C4-2B (cell line): ENCODE measurements at regions not wholly inside any gene's neighbourhood (a gene's known extent, or its start where the extent isn't known, plus 50 kb on each side); places are given as distances from the start of the nearest gene placed in this dataset.
"Not testable (repeated sequence)": the region's sequence is repeated elsewhere in the genome, so short reads cannot be mapped to it uniquely, and the experiment has no call there.

ENCODE experiments used
- H3K27ac ChIP-seq: fragments of 450-650 bp; 2 replicates; pipeline ENCODE4 v1.5.1; 2017
- ZFX ChIP-seq: fragments of 450-650 bp; IDR thresholded peaks from 2 replicates; pipeline ENCODE4 v1.6.1; 2017
- TF ChIP-seq, protein P1 (sequence below): fragments of 450-650 bp; conservative IDR thresholded peaks from 2 replicates; pipeline ENCODE4 v1.5.1; 2017; ENCODE audit warnings: mild to moderate bottlenecking

DNA sequence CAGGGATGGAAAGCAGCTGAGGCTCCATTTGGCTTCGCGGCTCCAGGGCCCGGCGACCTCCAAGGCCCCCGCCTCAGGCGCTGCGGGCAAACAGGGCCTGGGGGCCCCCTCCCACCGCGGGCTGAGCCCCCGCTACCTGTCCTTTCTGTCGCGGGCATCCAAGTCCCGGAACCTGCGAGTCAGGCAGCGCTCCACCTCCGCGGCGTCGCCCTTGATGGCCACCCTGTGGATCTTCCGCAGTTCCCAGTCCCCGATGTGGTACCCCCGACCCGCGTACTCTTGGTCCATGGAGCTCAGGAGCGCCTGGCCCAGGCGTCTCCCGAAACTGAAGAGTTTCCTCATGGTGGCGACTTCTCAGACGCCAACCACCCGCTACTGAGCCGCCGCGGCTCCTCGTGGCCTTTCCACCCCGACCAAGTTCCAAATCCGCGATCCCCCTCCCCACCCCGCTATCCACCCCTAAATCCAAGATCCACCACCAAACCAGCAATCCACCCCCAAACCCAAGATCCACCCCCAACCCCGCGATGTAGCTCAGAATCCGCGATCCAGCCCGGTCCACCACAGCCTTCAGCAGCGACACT is 86.5 kb upstream of the CCDC180 start:
- no peak overlapping the region for H3K27ac ChIP-seq
- no peak for TF ChIP-seq ZFX
- TF ChIP-seq, protein P1, sequence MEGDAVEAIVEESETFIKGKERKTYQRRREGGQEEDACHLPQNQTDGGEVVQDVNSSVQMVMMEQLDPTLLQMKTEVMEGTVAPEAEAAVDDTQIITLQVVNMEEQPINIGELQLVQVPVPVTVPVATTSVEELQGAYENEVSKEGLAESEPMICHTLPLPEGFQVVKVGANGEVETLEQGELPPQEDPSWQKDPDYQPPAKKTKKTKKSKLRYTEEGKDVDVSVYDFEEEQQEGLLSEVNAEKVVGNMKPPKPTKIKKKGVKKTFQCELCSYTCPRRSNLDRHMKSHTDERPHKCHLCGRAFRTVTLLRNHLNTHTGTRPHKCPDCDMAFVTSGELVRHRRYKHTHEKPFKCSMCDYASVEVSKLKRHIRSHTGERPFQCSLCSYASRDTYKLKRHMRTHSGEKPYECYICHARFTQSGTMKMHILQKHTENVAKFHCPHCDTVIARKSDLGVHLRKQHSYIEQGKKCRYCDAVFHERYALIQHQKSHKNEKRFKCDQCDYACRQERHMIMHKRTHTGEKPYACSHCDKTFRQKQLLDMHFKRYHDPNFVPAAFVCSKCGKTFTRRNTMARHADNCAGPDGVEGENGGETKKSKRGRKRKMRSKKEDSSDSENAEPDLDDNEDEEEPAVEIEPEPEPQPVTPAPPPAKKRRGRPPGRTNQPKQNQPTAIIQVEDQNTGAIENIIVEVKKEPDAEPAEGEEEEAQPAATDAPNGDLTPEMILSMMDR: no peak

DNA sequence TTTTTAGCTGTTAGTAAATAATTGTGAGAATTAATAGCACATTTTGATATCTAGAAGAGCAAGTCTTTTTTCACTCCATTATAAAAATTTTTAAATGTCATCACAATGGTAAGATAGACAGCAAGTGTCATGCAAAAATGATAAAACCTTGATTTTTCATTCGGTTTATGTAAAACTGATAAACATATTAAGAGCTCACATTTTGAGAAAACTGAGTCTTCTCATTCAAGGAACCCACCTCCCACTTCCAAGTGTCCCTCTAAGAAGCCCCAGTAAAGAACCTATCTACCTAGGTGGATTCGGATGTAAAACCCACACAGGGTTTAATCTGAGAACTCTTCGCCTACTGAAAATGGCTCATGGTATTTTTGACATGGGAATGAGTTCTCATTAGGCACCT is 87.1 kb upstream of the CCDC180 start:
- not testable (repeated sequence) for H3K27ac ChIP-seq

DNA sequence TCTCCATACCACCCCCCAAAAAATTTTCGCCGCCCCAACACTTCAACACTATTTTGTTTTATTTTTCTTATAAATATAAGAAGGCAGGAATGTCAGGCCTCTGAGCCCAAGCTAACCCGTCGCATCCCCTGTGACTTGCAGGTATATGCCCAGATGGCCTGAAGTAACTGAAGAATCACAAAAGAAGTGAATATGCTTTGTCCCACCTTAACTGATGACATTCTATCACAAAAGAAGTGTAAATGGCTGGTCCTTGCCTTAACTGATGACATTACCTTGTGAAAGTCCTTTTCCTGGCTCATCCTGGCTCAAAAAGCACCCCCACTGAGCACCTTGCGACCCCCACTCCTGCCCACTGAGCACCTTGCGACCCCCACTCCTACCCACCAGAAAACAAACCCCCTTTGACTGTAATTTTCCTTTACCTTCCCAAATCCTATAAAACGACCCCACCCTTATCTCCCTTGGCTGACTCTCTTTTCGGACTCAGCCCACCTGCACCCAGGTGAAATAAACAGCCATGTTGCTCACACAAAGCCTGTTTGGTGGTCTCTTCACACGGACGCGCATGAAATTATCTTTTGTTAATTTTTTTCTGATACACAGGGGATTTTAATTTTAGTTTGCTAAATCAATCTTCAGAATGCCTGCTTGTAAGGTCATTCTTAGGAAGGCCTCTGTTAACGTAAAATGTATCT is 87.9 kb upstream of the CCDC180 start:
- not testable (repeated sequence) for H3K27ac ChIP-seq

DNA sequence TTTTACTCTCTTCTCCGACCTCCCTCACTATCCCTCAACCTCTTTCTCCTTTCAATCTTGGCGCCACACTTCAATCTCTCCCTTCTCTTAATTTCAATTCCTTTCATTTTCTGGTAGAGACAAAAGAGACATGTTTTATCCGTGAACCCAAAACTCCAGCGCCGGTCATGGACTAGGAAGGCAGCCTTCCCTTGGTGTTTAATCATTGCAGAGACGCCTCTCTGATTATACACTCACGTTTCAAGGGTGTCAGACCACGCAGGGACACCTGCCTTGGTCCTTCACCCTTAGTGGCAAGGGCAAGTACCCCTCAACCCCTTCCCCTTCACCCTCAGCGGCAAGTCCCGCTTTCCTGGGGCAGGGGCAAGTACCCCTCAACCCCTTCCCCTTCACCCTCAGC is 92.3 kb upstream of the CCDC180 start:
- not testable (repeated sequence) for H3K27ac ChIP-seq

DNA sequence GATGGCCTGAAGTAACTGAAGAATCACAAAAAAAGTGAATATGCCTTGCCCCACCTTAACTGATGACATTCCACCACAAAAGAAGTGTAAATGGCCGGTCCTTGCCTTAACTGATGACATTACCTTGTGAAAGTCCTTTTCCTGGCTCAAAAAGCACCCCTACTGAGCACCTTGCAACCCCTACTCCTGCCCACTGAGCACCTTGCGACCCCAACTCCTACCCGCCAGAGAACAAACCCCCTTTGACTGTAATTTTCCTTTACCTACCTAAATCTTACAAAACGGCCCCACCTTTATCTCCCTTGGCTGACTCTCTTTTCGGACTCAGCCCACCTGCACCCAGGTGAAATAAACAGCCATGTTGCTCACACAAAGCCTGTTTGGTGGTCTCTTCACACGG is 92.9 kb upstream of the CCDC180 start:
- not testable (repeated sequence) for H3K27ac ChIP-seq

DNA sequence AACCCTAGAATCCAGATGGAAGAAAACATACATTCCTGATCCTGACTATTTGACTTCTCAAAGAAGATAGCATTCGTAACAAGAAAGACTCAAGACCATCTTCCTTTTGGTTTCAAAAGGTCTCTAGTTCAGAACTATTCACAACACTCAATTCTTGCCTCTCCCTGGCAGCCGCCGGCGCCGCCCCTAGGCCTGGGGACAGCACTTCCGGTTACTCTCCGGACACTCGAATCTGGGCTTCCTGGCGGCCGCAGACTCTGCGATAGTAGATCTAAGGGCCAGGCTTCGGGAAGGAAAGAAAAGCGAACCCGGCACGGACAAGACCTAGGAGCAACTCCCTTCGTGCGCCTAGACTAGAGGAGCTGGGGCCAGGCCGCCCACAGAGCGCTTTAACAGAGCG is 107.8 kb upstream of the CCDC180 start:
- not testable (repeated sequence) for H3K27ac ChIP-seq

DNA sequence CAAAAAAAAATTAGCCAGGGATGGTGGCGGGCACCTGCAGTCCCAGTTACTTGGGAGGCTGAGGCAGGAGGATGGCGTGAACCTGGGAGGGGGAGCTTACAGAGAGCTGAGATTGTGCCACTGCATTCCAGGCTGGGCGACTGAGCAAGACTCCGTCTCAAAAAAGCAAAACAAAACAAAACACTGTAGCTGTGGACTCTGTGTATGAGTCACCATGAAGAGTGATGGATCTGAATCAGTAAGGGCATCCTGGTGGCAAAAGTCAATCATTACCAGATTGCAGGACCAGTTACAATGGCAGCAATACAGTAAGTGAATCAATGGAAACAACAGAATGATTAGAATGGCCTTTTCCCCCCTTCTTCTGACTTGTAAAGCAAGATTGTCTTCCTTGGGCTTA is 113.7 kb upstream of the CCDC180 start:
- not testable (repeated sequence) for H3K27ac ChIP-seq

DNA sequence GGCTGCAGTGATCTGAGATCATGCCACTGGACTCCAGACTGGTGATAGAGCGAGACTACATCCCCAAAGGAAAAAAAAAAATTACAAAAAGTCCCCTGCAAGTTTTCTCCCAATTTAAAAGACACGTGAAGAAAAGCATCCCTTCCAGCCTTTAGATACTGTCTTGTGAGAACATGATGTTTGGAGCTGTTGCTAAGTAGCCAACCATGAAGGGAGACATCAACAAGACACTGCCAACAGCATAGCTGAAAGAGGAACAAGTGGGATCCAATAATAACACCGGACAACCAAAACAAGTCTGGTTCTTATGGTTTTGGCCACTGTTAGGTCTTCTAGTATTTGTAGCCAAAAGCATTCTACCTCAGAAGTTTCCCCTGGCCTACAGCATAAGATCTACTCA is 118.9 kb upstream of the CCDC180 start:
- no peak overlapping the region for H3K27ac ChIP-seq
- TF ChIP-seq ZFX: no peak
- TF ChIP-seq, protein P1: no peak

DNA sequence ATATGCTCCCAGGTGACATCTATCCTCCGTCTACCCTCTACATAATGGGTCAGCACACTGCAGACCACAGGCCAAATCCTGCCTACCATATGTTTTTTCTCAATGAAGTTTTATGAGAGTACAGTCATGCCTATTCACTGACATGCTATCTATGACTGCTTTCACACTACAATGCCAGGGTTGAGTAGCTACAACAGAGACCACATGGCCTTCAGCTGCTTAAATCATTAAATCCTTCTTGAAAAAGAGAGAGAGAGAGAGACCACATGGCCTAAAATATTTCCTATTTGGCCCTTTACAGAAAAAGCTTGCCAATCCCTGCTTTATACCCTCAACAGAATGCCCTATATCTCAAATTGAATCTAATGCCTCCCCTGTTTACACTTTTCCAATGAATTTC is 119.8 kb upstream of the CCDC180 start:
- H3K27ac ChIP-seq: not testable (repeated sequence)

DNA sequence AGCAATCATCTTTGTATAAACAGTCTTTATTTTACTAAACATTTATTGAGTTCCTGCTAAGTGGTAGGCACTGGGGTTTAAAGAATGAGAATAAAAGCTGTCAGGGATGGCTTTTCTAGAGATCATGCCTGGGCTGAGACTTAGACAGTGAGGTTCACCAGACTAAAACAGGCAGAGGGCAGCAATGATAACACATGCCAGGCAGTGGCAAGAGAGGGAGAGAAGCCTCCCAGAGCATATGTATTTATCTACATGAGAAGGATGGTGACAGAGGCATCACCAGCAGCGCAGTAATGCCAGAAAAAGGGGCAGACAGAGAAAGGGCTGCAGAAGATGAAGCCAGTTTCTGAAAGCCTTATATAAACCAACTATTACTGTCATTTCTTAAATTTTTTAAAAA is 121.0 kb upstream of the CCDC180 start:
- H3K27ac ChIP-seq: no peak overlapping the region
- no peak for TF ChIP-seq ZFX
- TF ChIP-seq, protein P1: no peak

DNA sequence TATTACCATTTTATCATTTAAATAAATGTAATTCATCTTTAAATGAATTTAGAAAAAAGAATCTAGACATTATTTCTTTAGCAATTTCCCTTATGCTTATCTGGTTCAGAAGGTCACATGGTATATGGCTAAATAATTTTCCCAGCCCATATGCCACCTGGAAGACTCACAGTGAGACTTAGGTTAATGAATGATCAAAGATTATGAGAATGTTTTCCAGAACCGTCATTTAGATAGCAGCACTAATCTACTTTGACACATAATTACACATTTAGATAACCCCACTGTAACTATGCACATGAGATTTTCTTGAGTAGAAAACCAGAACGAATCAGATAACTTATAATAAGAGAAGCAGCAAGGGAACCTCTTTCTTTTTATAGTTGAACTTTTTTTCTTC is 124.9 kb upstream of the CCDC180 start:
- not testable (repeated sequence) for H3K27ac ChIP-seq

DNA sequence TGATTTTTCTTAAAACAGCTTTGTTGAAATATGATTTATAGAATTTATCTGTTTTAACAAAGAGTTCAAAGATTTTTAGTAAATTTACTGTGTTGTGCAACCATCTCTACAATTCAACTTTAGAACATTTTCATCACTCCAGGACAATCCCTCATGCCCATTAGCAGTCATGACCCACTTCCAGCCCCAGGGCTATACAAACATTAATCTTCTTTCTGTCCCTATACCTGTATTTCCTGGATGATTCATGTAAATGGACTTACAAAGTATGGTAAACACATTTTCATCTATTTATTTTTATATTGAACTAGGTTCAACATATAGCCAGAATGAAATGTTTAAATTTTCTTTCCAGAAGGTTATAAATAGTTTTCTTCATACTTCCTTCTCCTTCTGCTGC is 127.8 kb upstream of the CCDC180 start:
- TF ChIP-seq, protein P1: no peak
- TF ChIP-seq ZFX: no peak
- no peak overlapping the region for H3K27ac ChIP-seq
